ENCODE measurements at regions not wholly inside any gene's neighbourhood (a gene's known extent, or its start where the extent isn't known, plus 50 kb on each side); places are given as distances from the start of the nearest gene placed in this dataset.

- TF ChIP-seq ZNF563 (CRISPR knock-in tag; IDR thresholded peaks at IDR 0.05), result no peak
- no peak for TF ChIP-seq ZNF256 (CRISPR knock-in tag; conservative IDR thresholded peaks at IDR 0.05)
- TF ChIP-seq KLF16 (CRISPR knock-in tag; IDR thresholded peaks at IDR 0.05), result 0 out of 4 replicates have a peak, but pooled peaks of 1 of the 2 experiments have one; percentile 30
- TF ChIP-seq ZUFSP (CRISPR knock-in tag; IDR thresholded peaks at IDR 0.05; ENCODE audit: borderline replicate concordance), result no peak
- peak; percentile 44; the same call in 1 of the 2 replicates for TF ChIP-seq HDAC2 (CRISPR knock-in tag; IDR thresholded peaks at IDR 0.05)
- no peak for TF ChIP-seq ZNF781 (CRISPR knock-in tag; IDR thresholded peaks at IDR 0.05; ENCODE audit: borderline replicate concordance, not compliant biosample characterization)
- 0 out of 2 replicates have a peak, but pooled peaks have one; percentile 14 for TF ChIP-seq BCL6 (CRISPR knock-in tag; IDR thresholded peaks at IDR 0.05)
- no peak for TF ChIP-seq TBP (CRISPR knock-in tag; IDR thresholded peaks at IDR 0.05)
- TF ChIP-seq ZNF558 (CRISPR knock-in tag; IDR thresholded peaks at IDR 0.05; ENCODE audit: borderline replicate concordance), result no peak
- TF ChIP-seq ZNF496 (CRISPR knock-in tag; IDR thresholded peaks at IDR 0.05; ENCODE audit: insufficient replicate concordance), result no peak
- TF ChIP-seq ZNF672 (CRISPR knock-in tag; IDR thresholded peaks at IDR 0.05), result no peak
- 0 out of 2 replicates have a peak, but pooled peaks have one; percentile 17 for TF ChIP-seq RXRA (CRISPR knock-in tag; IDR thresholded peaks at IDR 0.05)
- no peak for TF ChIP-seq JDP2 (CRISPR knock-in tag; IDR thresholded peaks at IDR 0.05; ENCODE audit: borderline replicate concordance)
- no peak for TF ChIP-seq ZNF264 (CRISPR knock-in tag; IDR thresholded peaks at IDR 0.05)
- no peak for TF ChIP-seq ZZZ3 (CRISPR knock-in tag; IDR thresholded peaks at IDR 0.05; ENCODE audit: borderline replicate concordance)
- TF ChIP-seq ZNF839 (CRISPR knock-in tag; IDR thresholded peaks at IDR 0.05; ENCODE audit: borderline replicate concordance), result no peak
- no peak for TF ChIP-seq ARNTL (CRISPR knock-in tag; IDR thresholded peaks at IDR 0.05)
- no peak for TF ChIP-seq KLF12 (CRISPR knock-in tag; IDR thresholded peaks at IDR 0.05; ENCODE audit: borderline replicate concordance)
- TF ChIP-seq ZSCAN25 (CRISPR knock-in tag; IDR thresholded peaks at IDR 0.05), result no peak
- no peak for TF ChIP-seq ZHX1 (CRISPR knock-in tag; IDR thresholded peaks at IDR 0.05; ENCODE audit: low read depth)
- no peak for TF ChIP-seq MYPOP (CRISPR knock-in tag; IDR thresholded peaks at IDR 0.05)
- TF ChIP-seq ZSCAN30 (CRISPR knock-in tag; IDR thresholded peaks at IDR 0.05), result no peak
- TF ChIP-seq EP300 (IDR thresholded peaks at IDR 0.05; ENCODE audit: low read depth in 2 of 2, low read length in 2 of 2), result no peak; a peak in 1 of 4 replicates
- 0 out of 2 replicates have a peak, but pooled peaks have one; percentile 21 for TF ChIP-seq EP300 (CRISPR knock-in tag; IDR thresholded peaks at IDR 0.05; ENCODE audit: borderline replicate concordance)
- TF ChIP-seq NCOA1 (CRISPR knock-in tag; IDR thresholded peaks at IDR 0.05), result no peak
- no peak for TF ChIP-seq ZEB1 (IDR thresholded peaks at IDR 0.05; ENCODE audit: insufficient replicate concordance, low read depth)
- no peak for TF ChIP-seq ZNF101 (CRISPR knock-in tag; IDR thresholded peaks at IDR 0.05; ENCODE audit: borderline replicate concordance, low read depth)
These were observed 102.9 kb upstream of the IRF2BP2 start (continued) for GRCh38 chr1:234712891-234713305.
